Mucosa of gallbladder (tissue), 1 donor: ENCODE measurements at regions not wholly inside any gene's neighbourhood (a gene's known extent, or its start where the extent isn't known, plus 50 kb on each side); places are given as distances from the start of the nearest gene placed in this dataset.

Source experiments
- DNase-seq: peaks from one replicate; pipeline ENCODE4 v3.0.0-alpha.2; 2020; ENCODE audit warnings: low spot score
- donor health status: DM: no; HTN: no; CAD: no.

GRCh38 chr6:113493991-113494390 is 363.2 kb upstream of the MARCKS start:
- DNase-seq: no peak

- no peak for DNase-seq
Measured at GRCh38 chr6:113495521-113495920, 361.6 kb upstream of the MARCKS start.

- no peak for DNase-seq
Measured at GRCh38 chr6:113496166-113496565, 361.0 kb upstream of the MARCKS start.

- DNase-seq: no peak
Measured at GRCh38 chr6:113500221-113500620, 356.9 kb upstream of the MARCKS start.

DNA sequence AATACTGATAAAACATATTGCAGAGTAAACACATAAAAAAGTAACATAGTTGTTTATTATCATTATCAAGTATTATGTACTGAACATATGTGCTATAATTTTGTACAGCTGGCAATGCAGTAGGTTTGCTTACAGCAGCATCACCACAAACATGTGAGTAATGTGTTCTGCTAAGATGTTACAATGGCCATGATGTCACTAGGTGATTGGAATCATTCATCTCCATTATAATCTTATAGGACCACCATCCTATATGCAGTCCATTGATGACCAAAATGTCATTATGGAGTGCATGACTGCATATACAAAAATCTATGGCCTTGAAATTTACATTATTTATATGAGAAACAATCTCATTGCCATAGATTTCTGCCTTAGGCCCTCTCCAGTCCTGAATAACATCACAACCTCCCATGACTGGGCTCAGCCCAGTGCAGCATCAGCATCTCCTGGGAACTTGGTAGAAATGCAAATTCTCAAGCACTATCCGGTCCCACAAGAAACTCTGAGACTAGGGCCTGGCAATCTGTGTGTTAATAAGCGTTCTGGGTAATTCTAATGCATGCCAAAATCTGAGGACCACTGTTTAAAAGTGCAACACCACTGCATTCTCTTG is 352.0 kb upstream of the MARCKS start:
- no peak for DNase-seq

DNA sequence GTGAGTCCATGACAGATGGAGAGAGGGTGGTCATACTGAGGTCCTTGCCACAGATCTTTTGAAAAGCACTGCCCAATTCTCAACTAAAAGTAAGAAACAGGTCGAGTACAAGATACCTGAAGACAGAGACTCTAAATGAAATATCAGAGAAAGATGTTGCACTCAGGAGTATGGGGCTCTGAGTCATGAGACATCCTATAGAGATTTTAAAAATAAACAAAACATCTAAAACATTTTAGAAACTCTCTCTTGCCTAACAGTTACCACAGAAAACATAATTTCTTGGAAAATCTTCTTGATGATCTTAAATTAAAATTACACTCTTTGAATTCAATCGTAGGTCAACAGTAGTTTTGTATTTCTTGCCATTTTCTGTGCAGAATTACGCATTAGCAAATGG is 348.9 kb upstream of the MARCKS start:
- DNase-seq: no peak

DNA sequence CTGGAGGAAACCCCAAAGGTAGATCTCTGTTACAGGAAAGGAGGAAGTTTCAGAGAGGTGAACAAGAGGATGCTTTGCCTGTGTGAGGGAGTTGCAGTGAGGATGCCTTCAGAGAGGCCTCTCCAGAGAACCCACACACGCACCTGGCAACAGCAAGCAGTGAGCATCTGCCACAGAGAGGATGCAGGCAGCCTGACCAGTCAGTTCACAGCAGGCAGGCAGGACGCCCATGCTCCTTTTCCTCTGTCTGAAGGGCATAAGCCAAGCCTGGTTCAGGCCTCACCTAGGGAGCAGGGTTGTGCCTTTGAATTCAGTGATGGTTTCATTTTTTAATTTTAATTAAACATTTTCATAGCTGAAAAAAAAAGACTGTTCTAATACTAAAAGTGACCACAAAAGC is 346.0 kb upstream of the MARCKS start:
- DNase-seq: no peak

DNA sequence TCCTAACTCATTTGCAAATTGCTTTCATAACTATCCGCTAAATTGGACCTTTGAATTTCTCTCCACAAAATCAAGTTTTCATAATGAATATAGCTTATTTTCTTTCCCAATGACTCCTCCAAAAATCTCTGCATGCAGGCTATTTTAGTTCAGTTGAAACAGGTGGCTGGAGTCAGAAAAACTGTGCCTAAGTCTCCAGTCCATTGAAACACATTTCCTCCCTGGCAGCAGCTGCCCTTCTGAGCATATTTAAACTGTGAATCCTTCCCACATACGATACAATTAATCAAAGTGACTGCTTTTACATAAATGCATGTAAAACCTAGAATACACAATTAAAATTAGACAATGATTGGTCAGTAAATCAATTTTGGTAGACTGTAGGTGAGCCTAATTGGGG is 344.6 kb upstream of the MARCKS start:
- DNase-seq: no peak

GRCh38 chr6:113513086-113513485 is 344.1 kb upstream of the MARCKS start:
- no peak for DNase-seq

DNA sequence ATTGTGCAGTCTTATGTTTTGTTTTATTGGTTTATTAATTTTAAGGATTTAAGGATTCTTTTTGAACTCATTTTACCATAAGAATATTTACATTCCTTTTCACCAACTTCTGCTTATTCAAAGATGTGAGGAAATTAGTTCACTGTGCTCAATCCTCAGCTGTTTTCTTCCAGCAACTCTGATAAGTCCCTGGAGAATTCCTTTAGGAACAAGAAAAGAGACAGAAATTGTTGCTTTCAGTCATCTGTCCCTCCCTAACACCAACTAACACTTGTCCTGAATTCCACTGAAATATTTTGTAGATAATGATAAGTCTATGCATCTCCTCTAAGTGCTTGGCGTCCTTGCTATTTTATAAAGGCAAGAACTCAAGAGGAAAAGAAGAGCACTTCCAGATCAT is 334.8 kb upstream of the MARCKS start:
- DNase-seq: no peak

DNA sequence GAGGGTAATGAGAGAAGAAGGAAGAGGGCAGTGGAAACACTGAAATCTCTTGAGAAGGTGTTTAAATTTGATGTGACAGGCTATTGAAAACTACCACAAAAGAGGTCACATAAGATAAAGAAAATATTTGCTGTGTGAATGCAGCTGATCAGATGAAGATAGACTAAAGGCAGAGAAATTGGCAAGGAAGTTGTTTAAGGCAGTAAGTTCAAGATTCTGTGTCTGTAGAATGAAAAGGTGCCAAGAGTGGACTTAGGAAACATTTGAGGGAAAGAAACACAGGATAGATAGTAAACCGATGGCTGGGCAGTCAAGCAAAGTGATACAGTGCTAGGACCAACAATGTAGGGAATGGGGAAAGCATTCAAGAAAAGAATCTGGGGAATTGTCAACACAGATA is 332.3 kb upstream of the MARCKS start:
- DNase-seq: no peak

GRCh38 chr6:113526553-113526952 is 330.6 kb upstream of the MARCKS start:
- no peak for DNase-seq

GRCh38 chr6:113526995-113527394 is 330.1 kb upstream of the MARCKS start:
- no peak for DNase-seq

DNA sequence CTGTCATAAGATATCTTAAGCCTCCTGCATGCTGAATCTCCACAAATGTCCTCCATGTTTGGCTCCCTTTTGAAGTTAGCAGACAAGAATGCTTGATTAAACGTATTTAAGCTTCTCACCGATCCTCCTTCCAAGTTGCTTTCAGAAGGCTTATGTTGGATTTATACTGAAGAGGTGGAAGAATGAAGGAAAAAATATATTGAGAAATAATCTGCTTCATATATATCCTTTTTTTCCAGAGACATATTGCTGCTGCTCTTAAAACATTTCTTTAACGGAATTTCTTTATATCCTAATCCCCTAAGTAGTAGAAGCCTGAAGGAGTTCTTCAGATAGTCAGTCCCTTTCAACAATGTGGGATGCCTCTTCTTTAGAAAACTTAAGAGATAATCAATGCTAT is 329.0 kb upstream of the MARCKS start:
- DNase-seq: no peak

DNA sequence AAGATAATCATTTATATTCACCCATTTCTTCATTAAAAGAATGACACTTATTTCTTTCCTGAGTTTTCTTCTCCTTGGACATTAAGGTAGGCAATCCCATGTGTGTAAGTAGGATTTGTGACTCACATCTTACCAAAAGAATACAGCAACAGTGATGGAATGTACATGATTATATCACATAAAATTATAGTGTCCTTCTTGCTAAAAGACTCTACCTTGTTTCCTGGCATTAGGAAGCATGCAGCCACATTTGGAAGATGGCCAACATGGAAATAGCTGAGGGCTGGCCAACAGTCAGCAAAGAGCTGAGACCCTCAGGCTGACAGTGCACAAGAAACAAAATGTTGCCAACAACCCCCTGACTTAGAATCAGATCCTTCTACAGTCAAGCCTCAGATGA is 327.9 kb upstream of the MARCKS start:
- no peak for DNase-seq

DNA sequence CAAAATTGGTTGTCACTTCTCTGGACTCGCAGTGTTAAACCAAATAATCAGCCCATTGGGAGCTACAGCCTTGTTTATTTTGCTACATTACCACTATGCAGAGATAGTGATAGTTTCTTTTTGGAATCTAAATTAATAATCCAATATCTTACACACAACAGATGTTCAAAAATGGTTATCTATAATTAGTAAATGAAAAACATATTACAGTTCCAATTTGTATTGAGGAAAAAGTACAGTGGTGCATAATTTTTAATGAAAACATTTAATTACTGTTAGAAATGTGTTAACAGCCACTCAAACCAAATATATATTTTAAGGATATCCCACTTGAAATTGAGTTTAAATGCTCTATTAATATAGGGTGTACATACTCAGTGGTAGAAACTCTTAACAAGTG is 327.3 kb upstream of the MARCKS start:
- no peak for DNase-seq

GRCh38 chr6:113530769-113531168 is 326.4 kb upstream of the MARCKS start:
- no peak for DNase-seq

GRCh38 chr6:113539202-113539601 is 317.9 kb upstream of the MARCKS start:
- no peak for DNase-seq

DNA sequence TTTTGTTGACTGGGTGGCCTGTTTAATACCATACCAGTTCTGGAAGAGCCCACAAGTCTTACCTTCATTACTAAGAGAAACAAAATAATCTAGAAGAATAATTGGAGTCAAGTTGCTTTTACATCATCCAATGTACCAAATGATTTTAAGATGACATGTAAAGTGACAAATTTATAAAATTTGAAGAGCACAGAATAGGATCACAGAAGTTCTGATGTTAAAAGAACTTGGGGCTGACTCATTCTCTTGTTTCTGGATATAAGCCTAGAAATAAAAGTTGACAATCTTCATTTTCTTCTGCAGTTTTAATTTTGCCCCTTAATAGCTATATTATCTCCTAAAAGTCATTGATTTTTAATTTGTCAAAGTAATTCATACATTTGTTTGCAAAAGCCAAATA is 317.5 kb upstream of the MARCKS start:
- DNase-seq: no peak

- DNase-seq: no peak
Measured at GRCh38 chr6:113540466-113540865, 316.7 kb upstream of the MARCKS start.

GRCh38 chr6:113551168-113551567 is 306.0 kb upstream of the MARCKS start:
- DNase-seq: no peak

DNA sequence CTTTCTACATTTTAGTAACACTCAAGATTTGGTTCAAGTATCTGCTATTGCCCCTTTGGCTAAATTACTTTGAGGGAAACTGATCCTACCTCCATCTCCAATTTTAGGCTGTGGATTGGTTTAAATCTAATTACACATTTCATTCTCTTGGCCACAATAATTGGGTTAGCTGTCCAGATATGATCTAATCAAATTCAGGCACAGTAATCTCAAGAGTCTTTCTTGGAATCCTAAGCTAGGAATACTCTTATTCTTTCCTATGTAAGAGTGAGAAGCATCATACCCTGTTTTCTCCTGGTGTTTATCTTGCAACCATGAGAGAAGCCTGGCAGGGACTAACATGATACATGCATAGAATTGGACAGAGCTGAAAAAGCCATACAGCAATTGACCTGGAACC is 300.4 kb upstream of the MARCKS start:
- DNase-seq: no peak

DNA sequence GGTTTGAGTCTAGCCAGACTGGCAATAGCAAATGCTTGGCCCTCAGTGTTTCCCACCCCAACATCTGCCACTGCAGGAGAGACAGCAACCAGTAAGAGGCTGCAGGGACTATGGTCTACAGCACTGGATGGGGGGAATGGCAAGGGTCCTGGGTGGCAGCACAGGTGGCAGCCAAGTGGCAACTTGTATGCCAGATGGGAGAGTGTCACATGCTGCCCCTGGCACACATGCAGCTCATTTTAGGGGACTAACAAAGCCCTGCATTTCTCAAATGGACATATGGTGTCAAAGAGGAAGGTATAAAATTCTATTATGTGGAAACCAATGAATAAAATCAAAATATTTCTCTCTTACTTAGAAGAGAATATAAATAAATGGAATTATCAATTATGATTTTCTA is 298.7 kb upstream of the MARCKS start:
- DNase-seq: no peak

- no peak for DNase-seq
Measured at GRCh38 chr6:113558966-113559365, 298.2 kb upstream of the MARCKS start.

GRCh38 chr6:113560376-113560775 is 296.8 kb upstream of the MARCKS start:
- no peak for DNase-seq
